ENCODE measurements at regions not wholly inside any gene's neighbourhood (a gene's known extent, or its start where the extent isn't known, plus 50 kb on each side); places are given as distances from the start of the nearest gene placed in this dataset.

- intact Hi-C loops (cut with DNase I) = loop anchor here (10.0 kb wide), 1 partner anchor 314 kb away; no protein-coding TSS in a partner anchor
- no peaks in the 10 kb centered on the region for H3K9me3 ChIP-seq (replicated peaks in 1 of 3)
- no peaks in the 10 kb centered on the region for H3K36me3 ChIP-seq (replicated peaks in 1 of 2)
- no peak for TF ChIP-seq POLR2A (IDR thresholded peaks at IDR 0.05)
- TF ChIP-seq CTCF (IDR thresholded peaks at IDR 0.05) = no peak
- peak overlapping the region in 3 of 4 donors; percentile 24 to 67 (median 27) for H3K4me3 ChIP-seq
- no peak for DNase-seq
- no peaks in the 10 kb centered on the region for H3K27me3 ChIP-seq
- H3K27ac ChIP-seq = peak overlapping the region in 3 of 5 donors; percentile 57 to 80 (median 80)
- no peaks in the 10 kb centered on the region for H3K4me1 ChIP-seq (replicated peaks in 1 of 2)
- WGBS, 4 donors = 34 to 72% (median 39%) methylated on average over 8 to 15 of the region's 15 CpGs
Observed at GRCh38 chr3:87088430-87088992, 97.6 kb upstream of the VGLL3 start.

GRCh38 chr3:87084868-87085267 lies 93.9 kb upstream of the VGLL3 start:
- TF ChIP-seq CTCF (IDR thresholded peaks at IDR 0.05) = no peak
- Histone ChIP-seq H3K27me3 (no peaks in the 10 kb centered on the region), H3K9me3 (replicated peaks in 1 of 3) (no peaks in the 10 kb centered on the region), H3K4me3 (no peak overlapping the region), H3K4me1 (replicated peaks in 1 of 2) (no peaks in the 10 kb centered on the region), H3K36me3 (replicated peaks in 1 of 2) (no peaks in the 10 kb centered on the region), H3K27ac (no peak overlapping the region)
- WGBS, 4 donors = 64 to 69% (median 68%) methylated on average over 5 of the region's 5 CpGs
- DNase-seq = no peak
- intact Hi-C loops (cut with DNase I) = loop anchor here (10.0 kb wide), 1 partner anchor 310 kb away; no protein-coding TSS in a partner anchor

- H3K27me3 ChIP-seq = no peaks in the 10 kb centered on the region
- DNase-seq = peak in 1 of 7 donors; percentile 2
- no peaks in the 10 kb centered on the region for H3K4me1 ChIP-seq (replicated peaks in 1 of 2)
- TF ChIP-seq POLR2A (IDR thresholded peaks at IDR 0.05) (no peak), CTCF (IDR thresholded peaks at IDR 0.05) (peak in 5 of 6 experiments; percentile 9 to 55 (median 38))
- H3K9me3 ChIP-seq (replicated peaks in 1 of 3) = no peaks in the 10 kb centered on the region
- H3K4me3 ChIP-seq = no peak overlapping the region
- intact Hi-C loops (cut with DNase I) = loop anchor here (10.0 kb wide), 1 partner anchor 308 kb away; no protein-coding TSS in a partner anchor
- H3K36me3 ChIP-seq (replicated peaks in 1 of 2) = no peaks in the 10 kb centered on the region
- WGBS, 4 donors = 31 to 47% (median 36%) methylated on average over 6 of the region's 6 CpGs
- H3K27ac ChIP-seq = no peak overlapping the region
Observed at GRCh38 chr3:87082796-87083440, 92.0 kb upstream of the VGLL3 start.

GRCh38 chr3:87077355-87077754 lies 86.4 kb upstream of the VGLL3 start:
- Histone ChIP-seq H3K27me3 (peaks cover 3% of the 10 kb centered on the region), H3K27ac (no peak overlapping the region), H3K4me3 (no peak overlapping the region), H3K4me1 (replicated peaks in 1 of 2) (no peaks in the 10 kb centered on the region), H3K9me3 (replicated peaks in 1 of 3) (no peaks in the 10 kb centered on the region), H3K36me3 (replicated peaks in 1 of 2) (no peaks in the 10 kb centered on the region)
- WGBS, 4 donors = 85 to 91% (median 88%) methylated on average over 2 of the region's 2 CpGs
- TF ChIP-seq POLR2A (IDR thresholded peaks at IDR 0.05) = no peak
- intact Hi-C loops (cut with DNase I) = no loop called here
- DNase-seq = no peak

All from adrenal gland (tissue), 9 donors.